ENCODE measurements at regions not wholly inside any gene's neighbourhood (a gene's known extent, or its start where the extent isn't known, plus 50 kb on each side); places are given as distances from the start of the nearest gene placed in this dataset.

GRCh38 chr13:55361141-55361540, 1779.6 kb upstream of the PRR20A start:
- TF ChIP-seq FOXM1 (IDR thresholded peaks at IDR 0.05; ENCODE audit: borderline replicate concordance), result no peak
- no peak for TF ChIP-seq BHLHE40 (IDR thresholded peaks at IDR 0.05; ENCODE audit: borderline replicate concordance)
